GM18502 (cell line): ENCODE measurements at regions not wholly inside any gene's neighbourhood (a gene's known extent, or its start where the extent isn't known, plus 50 kb on each side); places are given as distances from the start of the nearest gene placed in this dataset.

Source experiments
- ATAC-seq: cut with Tn5 transposase; IDR thresholded peaks from one replicate; pipeline ENCODE4 v1.9.1; 2021; ENCODE audit warnings: mild to moderate bottlenecking; ENCODE audit not compliant: unreplicated experiment, poor library complexity

GRCh38 chr11:70640408-70640807 is 242.1 kb downstream of the CTTN start:
- ATAC-seq = no peak

DNA sequence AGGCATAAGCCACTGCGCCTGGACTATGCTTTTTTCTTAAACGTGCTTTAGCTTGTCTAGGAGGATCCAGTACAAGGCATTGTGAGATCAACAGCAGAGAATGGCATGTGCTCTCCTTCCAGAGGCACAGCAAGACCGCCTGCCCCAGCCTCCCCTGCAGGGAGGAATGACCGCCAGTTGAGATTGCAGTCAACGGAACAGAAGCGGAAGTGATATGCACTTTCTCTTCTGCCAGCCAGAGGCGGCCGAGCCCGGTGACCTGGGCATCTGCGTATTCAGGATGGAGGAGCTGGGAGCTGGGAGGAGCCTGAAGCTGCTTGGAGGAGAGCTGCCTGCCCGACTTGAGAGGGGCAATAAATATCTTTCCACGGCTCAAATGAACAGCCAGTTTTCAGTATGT is 243.0 kb downstream of the CTTN start:
- ATAC-seq = no peak

GRCh38 chr11:70642266-70642665 is 243.9 kb downstream of the CTTN start:
- ATAC-seq = no peak

DNA sequence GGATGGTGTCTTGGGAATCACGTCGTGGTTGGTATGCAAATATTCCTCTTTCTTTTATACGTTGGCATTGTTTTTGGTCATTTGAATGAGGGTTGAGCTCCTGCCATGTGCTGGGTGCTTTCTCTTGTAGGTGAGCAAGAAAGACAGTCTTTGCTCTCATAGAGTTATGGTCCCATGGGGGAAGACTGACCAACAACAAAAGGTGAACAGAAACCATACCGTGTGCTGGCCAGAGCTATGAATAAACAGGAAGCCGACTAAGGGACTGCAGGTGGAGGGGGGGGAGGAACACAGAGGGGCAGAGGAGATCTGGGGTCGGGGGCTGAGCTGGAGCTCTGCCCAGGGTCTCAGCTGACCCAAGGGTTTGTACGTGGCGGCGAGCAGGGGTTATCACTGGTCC is 245.3 kb downstream of the CTTN start:
- ATAC-seq = no peak

DNA sequence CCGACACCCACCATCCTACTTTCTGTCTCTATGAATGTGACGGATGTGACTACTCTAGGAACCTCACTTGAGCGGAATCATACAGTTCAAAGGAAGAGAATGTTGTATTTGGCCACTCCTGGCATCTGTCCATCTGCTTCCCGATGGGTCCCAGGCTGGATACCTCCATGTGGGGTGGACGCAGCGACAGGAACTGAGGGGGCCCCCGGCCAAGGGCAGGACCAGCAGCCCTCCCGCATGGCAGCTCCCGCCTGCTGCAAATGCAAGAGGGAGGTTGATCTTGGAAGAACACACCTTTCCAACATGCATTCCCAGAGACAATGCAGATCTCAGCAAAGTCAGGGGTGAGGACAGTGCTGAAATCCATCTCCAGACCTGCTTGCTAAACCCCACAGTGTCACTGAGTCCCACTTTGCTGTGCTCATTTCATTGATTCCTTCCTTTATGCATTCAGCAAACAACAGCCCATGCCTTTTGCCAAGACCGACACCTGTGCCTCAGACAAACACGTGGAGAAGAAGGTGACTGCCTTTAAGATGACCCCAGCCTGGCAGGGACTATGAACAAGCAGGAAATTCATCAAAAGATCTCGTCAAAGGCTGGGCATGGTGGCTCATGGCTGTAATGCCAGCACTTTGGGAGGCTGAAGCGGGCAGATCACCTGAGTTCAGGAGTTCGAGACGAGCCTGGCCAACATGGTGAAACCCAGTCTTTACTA is 246.2 kb downstream of the CTTN start:
- no peak for ATAC-seq

- no peak for ATAC-seq
These were observed 247.2 kb downstream of the CTTN start for GRCh38 chr11:70645537-70645936.

DNA sequence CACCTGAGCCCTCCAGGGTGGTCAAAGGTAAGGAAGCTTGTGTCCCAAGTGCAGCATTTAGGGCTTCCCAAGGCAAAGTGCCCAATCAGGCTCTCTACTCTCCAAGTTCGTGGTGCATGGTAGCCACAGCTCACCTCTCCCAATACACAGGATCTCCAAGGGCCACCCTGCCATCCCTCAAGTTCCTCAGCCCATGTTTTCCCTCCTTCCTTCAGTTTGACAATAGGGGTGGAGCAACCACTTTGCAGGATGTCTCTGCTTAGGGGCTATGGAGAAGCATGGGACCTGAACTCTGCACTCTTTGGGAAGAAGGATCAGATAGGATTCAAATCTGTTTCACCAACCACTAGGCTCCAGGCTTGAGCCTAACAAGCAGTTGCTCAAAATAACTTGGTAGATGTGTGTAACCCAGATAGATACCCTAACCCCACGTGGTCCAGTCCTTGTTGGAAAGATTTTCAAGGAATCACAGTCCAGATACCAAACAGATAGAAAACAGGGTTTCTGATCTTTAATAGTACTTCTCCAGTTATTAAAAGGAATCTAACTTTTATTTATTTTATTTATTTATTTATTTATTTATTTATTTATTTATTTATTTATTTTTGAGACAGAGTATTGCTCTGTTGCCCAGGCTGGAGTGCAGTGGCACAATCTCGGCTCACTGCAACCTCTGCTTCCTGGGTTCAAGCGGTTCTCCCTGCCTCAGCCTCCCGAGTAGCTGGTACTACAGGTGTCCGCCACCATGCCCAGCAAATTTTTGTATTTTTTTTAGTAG is 248.1 kb downstream of the CTTN start:
- no peak for ATAC-seq

GRCh38 chr11:70647188-70648166 is 249.1 kb downstream of the CTTN start:
- ATAC-seq = no peak

DNA sequence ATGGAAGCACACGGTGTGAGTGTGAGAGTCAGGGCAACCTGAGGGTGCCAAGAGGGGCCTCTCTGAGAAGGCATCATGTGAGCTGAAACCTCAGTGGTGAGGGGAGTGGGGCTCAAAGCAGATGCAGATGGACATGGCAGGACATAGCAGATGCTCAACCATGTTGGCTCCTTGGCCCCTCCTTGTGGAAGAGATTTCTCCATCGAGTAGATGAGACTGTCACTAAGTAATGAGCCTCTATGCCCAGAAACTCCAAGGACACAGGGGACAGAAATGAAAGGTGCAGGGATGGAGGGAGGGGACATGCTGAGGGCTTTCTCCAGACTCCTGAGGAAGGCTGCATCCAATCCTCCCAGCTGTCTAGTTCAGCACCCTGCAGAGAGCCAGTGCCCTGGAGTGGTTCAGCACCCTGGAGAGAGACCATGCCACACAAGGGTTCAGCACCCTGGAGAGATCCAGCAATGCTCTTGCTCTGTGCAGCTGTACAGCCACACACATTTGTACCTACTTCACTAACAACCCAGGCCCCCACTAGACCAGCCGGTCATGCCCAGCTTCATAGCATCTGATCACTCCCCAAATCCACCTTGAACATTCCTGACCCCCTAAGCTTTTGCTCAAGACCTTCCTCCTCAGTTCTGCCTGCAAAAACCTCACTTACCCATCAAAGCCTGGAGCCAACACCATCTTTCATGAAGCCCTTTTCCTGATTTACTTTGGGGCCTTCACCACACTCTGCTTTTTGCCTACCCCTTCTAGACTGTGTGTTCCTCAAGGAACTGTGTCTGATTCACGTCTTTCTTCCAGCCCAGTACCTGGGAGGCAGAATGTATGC is 252.0 kb downstream of the CTTN start:
- no peak for ATAC-seq

DNA sequence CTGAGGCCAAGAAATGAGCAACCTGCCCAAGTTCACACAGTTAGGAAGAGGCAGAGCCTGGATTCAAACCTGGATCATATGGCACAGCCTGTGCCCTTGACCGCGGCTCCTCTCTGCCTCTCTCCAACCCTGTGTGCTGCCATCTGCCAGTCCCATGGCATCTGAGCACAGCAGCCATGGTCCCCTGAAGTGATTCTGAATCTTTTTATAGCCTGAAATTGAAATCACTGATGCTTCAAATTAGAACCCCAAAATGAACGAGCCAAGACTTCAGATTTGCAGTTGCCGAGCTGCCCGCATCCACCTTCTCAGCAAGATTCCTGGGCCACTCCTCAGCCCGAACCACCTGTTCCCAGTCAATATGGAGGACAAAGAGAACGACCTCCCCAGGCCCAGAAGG is 252.7 kb downstream of the CTTN start:
- ATAC-seq = no peak

DNA sequence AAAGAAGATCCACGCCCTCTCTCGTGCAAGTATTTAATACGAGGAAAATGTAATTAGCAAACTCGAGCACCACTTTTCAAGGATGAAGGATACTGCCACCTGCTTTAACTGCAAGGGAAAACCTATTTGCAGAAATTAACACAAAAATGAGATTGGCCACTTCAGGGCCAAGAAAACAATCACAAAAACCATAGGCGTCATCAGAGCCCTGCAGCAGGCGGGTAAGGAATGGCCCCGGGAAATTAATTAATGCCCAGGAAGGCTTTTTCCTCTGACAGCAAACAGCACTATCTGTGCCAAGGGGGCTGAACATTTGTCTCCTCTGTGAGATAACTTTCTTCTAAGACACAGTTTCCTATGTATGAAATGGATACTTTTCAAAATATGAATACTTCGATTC is 255.7 kb downstream of the CTTN start:
- no peak for ATAC-seq

- ATAC-seq = no peak
These were observed 257.5 kb downstream of the CTTN start for GRCh38 chr11:70655816-70656215.

DNA sequence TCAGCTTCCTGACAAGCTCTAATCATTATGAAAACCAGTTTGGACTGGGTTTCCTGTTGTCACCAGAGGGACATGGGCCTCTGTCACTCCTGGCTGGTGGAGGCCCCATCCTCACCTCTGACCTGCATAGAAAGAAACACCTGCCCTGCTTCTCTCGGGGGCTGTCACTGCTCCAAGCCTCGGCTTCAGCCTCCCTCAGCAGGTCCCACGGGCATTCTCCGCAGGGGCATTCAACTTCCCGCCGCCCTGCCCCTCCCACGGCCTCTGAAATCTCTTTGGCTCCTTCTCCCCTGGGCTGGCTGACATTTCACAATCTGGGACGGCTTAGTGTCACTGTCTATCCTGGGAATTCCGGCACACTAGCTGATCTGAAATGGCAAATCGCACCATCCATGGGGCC is 257.9 kb downstream of the CTTN start:
- ATAC-seq = no peak

GRCh38 chr11:70660059-70660888 is 261.9 kb downstream of the CTTN start:
- no peak for ATAC-seq

DNA sequence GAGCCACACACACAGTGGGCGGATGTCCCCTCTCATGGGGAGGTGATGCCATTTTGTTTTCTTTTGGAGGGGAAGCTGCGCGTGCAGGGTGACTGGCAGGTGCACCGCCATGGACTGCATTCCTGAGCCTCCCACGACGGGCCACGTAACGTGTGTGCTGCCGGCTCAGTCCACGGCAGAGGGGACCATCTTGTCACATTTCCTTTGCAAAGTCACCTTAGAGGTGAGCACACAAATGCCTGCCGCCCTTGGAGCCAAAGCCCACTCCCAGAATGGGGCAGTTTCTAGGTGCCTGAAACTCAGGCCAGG is 262.5 kb downstream of the CTTN start:
- ATAC-seq = no peak

GRCh38 chr11:70661761-70662501 is 263.6 kb downstream of the CTTN start:
- no peak for ATAC-seq

- no peak for ATAC-seq
These were observed 264.4 kb downstream of the CTTN start for GRCh38 chr11:70662691-70663098.

DNA sequence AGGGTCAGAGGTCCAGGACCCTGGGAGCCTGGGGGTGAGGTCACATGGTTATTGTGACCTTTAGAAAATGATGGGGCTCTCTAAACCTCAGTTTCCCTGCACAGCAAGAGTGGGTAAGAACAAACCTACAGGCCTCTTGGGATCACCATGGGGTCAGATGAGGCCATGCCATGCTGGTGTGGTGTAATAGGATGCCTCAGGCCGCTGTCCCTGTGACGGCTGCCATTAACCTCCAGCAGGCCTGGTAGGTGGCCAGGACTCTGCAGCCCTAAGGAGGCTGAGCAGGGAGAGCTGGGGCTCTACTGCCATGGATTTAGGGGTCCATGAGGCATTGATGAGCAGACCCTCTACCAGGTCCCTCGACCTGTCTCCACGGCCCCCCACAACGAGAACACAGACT is 265.5 kb downstream of the CTTN start:
- ATAC-seq = no peak

- ATAC-seq = no peak
These were observed 268.0 kb downstream of the CTTN start for GRCh38 chr11:70666311-70666710.
